RPMI8226 (cell line): ENCODE measurements at regions not wholly inside any gene's neighbourhood (a gene's known extent, or its start where the extent isn't known, plus 50 kb on each side); places are given as distances from the start of the nearest gene placed in this dataset.
A peak's percentile ranks its signal among the peaks of the same experiment; 100 is the strongest.
"Not testable (repeated sequence)": the region's sequence is repeated elsewhere in the genome, so short reads cannot be mapped to it uniquely, and the experiment has no call there.

ENCODE experiments used
- DNase-seq: peaks from one replicate; pipeline ENCODE4 v3.0.0-alpha.2; 2015

DNA sequence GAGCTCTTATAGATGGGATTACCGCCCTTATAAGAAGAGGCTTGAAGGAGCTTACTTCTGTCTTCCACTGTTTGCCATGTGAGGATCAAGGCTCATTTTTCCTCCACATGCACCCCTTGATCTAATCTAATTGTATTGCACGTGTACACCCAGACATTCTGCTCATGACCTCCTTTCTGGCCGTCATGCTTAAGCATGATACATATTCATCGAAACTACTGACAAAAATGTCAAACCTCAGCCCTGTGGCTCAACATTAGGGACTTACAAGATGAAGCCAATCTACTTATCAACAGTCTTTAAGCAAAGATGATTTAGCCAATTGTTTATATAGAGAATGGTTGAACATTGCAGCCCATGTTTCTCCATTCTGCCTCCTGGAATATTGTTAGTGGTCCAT lies 127.6 kb downstream of the XCL2 start:
- no peak for DNase-seq

- DNase-seq, result no peak
Measured at GRCh38 chr1:168414914-168415313, 128.9 kb downstream of the XCL2 start.

DNA sequence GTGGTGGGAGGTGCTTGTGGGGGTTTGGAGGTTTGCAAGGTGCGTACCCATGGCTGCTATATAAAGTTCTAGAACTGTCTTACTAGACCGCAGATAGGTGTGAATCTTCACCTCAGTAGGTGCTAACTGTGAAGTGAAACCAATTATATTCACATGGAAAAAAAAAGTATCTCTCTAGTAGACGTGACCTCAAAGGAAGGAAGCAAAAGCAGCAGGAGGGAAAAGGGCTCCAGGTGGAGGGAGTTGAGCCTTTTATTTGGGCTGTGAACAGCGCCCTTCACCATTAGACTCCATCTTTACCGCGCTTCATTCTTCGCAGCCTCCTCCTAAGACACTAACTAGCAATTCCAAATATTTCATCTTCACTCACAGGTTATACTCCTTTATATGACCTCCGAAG lies 129.8 kb downstream of the TBX19 start:
- DNase-seq, result no peak

DNA sequence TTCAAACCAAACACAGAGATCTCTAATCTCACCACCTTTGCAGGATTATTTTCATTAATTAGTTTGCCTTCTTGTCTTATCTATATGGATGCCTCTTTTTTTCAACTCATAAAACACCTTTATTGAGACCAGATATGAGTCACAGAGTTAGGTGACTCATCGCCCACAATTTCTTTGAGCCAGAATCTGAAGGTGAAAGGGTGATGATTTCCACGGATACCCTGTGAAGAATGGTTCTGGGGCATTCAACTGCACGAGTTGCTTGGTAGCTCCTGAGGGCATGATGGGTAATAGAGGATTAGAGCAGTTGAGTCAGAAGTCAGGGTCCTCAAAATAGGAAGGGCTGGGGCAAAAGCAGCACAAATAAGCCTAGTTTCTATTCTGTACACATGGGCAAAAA lies 128.2 kb downstream of the TBX19 start:
- no peak for DNase-seq

DNA sequence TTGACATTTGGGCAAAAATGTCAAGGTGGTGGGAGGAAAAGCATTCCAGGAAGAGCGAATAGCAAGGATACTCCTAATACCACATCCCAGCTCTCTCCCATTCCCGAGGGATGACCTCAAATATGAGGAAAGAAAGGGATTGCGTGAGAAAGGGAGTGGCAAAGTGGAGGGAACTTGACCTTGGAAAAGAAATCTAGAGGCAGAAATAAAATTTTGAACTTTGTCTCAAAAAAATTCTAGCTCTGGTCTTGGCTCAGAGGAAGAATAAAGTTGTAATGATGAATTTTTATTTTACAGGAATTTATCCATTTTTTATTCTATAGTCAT lies 127.8 kb downstream of the TBX19 start:
- DNase-seq, result no peak

DNA sequence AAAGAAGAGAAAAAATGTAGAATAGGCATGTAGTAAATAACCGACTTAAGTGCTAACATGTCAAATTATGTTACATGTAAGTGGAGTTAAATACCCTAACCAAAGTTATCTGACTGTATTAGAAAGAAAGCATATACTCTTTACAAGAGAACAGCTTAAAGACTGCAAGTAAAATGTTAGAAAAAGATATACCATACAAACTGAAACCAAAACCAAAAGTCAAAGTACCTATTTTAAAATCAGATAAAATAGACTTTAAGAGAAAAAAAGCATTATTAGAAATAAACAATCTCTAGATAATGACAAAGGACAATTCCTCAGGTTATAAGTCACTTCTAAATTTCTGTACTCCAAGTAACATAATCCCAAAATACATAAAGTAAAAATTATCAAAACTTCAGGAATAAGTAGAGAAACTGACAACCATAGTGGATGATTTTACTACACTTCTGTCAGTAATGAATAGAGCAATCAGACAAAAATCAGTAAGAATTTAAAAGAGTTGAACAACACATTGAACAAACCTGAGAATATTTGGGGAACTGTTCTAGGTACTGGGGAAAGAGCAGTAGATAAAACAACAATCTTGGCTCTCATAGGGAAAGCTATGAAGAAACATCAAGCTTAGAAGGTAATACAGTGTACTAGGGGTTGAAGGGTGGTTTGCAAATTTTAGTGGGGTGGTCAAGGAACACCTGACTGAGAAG lies 127.3 kb downstream of the TBX19 start:
- DNase-seq, result no peak

DNA sequence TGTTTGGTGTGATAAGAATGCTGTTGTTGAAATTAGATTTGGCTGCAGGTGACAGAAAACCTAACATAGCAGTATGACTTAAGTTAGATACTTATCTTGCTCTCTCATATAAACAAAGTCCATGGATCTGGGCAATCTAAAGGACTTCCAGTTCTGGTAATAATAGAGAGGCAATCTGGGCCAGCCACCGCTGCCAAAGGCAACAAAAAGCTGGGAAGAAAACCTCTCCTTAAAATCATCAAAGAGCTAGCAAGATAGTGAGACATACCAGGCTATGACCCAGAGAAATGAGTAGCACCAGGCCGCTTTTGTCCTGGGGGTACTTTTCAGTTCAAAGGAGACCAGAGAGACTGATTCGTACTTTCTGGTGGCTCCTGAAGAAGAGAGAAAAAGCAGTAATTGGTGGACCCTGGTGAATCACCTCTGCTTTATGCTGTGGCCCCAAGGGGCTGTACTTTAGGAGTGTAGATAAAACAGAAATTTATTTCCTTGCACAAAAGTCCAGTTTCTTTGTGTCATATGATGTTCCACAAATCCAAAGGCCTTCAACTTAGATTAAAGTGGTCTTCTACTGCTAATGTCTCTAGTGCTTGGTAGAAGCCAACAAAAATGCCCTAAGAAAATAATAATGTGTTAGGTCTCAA lies 125.4 kb downstream of the TBX19 start:
- no peak for DNase-seq

- DNase-seq, result no peak
Measured at GRCh38 chr1:168403140-168403539, 122.5 kb downstream of the TBX19 start.

GRCh38 chr1:168402466-168402865 lies 121.8 kb downstream of the TBX19 start:
- DNase-seq, result not testable (repeated sequence)

- DNase-seq, result no peak
Measured at GRCh38 chr1:168401341-168401740, 120.7 kb downstream of the TBX19 start.

- DNase-seq, result no peak
Measured at GRCh38 chr1:168400139-168400538, 119.5 kb downstream of the TBX19 start.

DNA sequence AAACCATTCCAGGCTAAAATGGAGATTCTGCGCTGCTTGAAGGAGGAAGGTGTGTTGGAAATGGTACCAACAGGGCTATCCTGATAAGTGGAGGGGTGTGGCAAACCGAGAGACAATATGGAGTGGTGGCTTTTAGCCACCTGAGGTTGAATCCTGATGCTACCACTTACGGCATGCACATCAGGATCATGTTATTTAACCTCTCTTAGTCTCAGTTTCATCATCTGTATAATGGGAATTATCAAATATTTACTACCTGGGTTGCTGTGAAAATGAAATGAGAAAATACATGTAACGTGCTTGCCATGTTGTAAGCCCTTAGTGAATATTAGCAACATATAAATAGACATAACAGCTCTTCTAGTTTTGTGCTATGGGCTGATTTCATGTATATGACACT lies 117.1 kb downstream of the TBX19 start:
- no peak for DNase-seq

DNA sequence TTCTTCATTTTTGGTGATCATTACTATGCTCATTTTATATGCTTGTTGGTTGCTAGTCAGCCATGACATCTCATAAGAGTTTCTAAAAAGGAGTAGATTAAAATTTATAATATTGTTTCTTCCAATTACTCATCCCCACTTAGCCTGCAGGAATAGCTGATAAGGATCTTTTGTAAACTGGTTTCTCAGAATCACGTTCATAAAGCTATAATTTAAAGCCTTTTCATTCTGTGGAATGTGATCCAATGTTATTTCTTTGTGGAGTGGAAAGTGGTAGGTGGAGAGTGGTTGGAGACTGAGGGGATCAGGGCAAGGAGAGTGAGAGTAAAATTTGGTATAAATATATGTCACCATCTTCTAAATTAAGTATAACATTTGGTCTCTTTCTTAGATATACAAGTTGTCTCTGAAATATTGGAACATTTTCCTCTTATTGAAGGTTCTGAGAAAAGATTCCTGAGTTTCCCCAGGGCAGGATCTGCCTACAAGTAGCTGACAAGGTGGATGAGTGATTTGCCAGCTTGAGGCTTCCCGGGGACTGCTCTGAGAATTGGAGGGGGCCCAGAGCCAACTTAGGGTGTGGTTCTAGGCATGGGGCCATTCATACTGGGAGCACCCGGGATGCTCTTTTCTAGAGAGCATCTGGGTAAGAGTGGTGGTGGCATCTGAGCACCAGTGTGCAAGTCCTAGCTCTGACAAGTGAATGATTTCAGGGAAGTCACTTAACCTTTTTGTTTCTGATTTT lies 116.4 kb downstream of the TBX19 start:
- no peak for DNase-seq

DNA sequence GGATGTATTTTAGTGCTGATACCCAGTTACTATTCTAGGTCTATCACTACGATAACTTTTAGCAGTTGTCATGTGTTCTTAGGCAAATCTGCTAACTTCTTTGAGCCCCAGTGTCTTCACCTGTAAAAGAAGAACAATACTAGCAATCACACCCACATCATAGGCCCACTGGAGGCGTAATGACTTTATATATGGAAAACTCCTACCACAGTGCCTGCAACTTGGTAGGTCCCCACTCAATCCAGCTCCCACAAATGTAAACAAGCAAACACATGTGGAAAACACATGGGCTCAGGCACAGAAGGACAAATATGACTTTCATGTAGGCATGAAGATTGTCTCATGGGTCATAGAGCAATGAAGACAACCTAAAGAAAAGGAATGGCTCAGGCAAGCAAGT lies 115.8 kb downstream of the TBX19 start:
- no peak for DNase-seq

DNA sequence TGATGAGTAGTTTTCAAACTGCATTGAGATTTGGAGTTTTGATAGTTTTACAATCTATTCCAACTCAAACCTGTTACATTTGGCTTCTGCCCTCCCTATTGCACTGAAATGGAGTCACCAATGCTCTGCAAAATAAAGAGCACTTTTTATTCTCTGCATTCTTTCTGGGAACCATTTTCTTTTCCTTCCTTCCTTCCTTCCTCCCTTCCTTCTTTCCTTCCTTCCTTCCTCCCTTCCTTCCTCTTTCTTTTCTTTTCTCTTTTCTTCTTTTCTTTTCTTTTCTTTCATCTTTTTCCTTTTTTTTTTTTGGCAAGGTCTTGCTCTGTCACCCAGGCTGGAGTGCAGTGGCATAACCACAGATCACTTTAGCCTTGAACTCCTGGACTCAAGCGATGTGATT lies 114.2 kb downstream of the TBX19 start:
- DNase-seq, result no peak

- peak; percentile 63 for DNase-seq
Measured at GRCh38 chr1:168392958-168393549, 112.4 kb downstream of the TBX19 start.

DNA sequence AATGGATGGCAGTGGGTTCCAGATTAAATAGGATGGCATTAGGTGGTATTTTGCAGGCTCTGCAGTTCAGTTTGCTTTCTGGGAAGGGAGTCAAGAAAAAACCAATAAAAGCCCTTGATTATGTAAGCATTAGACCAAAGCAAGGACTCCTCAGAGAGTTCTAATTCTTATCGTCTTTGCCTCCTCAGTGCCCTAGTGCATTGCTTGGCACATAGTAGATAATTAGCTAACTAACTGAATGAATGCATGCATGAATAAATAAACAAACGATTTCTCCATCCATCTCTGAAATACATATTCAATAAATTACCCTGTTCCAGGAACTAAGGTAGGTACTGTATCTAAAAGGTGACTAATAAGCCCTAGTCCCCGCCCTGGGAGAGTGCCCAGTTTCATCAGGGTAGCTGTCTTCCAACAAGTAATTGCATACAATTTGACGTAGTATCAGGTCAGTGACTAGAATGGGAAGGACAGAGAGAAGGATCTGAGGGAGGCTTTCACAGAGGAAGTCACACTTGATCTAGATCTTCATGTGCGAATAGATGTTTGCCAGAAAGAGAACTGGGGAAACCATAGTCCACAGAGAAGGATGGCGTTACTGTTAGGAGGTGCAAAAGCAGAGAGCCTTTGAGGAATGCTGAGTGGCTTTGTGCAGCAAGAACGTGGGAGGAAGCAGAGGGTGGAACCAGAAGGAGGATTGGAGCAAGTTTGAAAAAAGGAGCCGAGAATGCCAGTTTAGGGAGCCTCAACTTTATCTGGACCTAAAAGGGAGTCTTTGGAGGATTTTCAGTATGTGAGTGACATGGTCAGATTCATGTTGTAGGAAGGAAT lies 111.4 kb downstream of the TBX19 start:
- no peak for DNase-seq

- DNase-seq, result no peak
Measured at GRCh38 chr1:168390271-168390670, 109.6 kb downstream of the TBX19 start.

DNA sequence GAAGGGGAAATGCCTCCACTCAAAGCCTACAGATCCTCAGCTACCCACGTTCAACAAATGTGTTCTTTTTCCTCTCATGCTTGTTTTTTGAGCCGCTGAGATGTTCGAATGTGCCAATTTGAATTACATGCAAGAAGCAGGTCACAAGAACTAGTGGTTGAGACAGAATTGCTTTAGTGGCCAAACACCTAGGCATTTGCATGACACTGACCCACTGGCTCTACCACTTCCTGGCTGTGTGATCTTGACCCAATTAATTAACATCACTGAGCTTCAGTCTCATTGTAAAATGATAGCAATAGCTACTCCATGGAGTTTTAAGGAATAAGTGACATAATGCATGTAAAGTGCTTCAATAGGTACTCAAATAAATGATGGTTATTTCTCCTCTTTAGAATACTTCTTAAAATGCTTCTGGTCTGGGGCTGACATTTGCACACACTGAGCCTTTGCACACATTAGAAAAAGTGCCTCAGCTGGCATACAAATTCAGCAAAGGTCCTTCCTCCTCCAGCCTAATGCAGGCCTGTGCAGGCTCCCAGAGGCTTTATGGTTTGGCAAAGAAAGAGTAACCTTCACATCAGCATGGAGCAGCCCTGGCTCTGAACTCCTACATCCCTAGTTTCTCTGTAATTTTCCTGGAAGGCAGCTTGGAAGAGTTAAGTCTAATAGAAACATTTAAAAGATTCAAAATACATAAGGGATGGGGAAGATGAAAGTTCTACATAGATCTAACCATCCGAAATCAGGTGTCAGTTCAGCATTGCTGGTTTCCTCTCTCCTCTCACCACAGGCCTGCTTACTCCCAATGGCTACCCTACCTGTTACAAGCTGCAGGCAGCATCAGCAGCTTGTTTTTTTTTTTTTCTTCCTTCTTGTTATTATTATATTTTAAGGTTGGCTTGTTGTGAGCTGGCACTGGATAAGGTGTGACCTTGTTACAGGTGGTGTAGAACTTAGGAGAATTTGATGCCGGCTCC lies 107.4 kb downstream of the TBX19 start:
- DNase-seq, result no peak

- peak; percentile 66 for DNase-seq
Measured at GRCh38 chr1:168386949-168387586, 106.4 kb downstream of the TBX19 start.

- DNase-seq, result no peak
Measured at GRCh38 chr1:168386492-168386891, 105.8 kb downstream of the TBX19 start.
